Forelimb muscle (tissue), 1 donor: ENCODE measurements at regions not wholly inside any gene's neighbourhood (a gene's known extent, or its start where the extent isn't known, plus 50 kb on each side); places are given as distances from the start of the nearest gene placed in this dataset.
"Not testable (repeated sequence)": the region's sequence is repeated elsewhere in the genome, so short reads cannot be mapped to it uniquely, and the experiment has no call there.

Experiments used
- DNase-seq: peaks from one replicate; pipeline ENCODE4 v3.0.0-alpha.2; 2013; ENCODE audit warnings: low read depth

DNA sequence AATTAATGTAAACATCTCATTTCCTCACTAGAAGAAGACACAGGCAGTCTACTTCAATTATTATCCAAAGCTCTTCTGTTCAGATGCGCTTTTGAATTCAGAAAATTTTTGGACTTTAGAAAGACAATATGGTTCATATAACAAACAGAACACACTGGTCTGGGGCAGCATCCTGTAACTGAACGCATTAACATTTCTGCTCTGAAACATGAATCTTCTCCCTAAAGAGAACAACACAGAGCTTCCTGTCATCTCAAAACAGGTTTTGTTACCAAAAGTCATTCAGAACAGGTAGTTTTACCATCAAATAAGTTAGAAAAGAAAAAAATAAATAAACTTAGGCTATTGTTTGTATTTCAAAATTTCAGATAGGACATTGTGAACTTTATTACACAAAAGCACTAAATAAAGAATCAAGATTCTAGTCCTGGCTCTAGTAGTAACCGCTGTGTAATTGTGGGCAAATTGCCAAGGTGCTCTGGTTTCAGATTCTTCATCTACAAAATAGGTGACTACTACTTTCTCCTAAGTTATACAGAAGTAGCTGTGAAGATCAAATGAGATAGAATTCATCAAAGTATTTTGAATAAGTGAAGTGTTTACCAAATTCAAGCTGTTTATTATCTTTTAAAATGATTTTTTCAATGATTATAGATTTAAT lies 252.3 kb upstream of the RASGEF1B start:
- no peak for DNase-seq

DNA sequence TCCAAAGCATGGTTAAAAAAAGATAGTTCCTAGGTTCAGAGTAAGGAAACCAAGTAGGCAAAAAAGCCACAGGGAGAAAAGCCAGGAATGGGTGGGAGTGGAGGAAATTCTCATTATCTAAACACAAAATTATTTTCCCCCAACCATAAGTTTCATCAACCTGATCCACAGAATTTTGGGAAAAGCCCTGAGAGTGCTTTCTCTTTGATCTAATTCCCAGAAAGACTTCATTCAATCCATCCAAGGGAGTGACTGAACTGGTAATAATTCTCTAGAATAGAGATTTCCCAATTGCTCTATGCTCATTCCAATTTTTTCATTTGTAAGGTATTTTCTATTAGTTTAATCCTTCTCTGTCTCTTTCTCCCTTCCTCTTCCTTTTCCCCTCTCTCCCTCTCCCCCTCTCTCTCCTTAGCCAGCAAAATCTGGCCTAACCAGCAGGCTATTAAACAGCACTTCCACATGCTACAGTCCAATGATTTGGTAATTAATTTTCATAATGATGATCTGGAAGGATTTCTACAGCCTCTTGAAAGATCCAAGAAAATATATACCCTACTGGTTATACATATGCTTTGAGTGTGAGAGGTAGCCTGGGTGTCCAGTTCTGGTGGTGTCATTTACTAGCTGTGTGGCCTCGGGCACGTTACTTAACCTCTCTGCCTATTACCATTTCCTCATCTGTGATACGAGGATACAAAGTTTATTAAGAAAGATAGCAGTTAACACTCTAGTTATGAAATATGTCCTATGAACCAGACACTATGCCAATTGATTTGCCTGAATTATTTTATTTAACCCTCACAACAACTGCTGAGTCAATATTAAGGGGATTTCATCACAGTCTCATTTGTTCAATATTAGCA lies 251.5 kb upstream of the RASGEF1B start:
- DNase-seq = no peak

DNA sequence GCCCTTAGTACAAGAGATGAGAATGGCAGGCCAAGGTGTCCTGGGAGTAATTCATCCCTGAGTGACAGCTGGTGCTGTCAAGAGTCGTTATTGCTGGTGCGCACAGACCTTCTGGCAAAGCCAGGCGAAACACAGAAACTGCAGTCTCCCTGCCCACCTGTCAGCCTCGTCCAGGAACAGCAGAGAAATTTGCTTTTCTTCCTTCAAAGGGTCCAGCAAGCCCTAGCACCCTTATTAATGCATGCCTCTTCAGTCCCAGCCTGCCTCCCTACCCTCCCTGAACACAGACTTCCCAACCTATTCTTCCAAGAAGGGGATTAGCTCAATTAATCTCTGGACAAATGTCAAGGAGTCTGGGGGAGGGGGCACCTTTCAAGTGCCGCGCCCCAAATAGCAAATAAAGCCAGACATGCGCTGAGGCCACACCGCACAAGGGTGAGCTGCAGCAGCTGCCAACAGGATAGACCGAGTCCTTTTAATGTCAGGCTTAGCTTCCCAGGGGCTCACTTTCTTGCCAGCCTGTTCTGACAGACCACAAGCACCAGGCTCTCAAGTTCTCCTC lies 250.7 kb upstream of the RASGEF1B start:
- no peak for DNase-seq

DNA sequence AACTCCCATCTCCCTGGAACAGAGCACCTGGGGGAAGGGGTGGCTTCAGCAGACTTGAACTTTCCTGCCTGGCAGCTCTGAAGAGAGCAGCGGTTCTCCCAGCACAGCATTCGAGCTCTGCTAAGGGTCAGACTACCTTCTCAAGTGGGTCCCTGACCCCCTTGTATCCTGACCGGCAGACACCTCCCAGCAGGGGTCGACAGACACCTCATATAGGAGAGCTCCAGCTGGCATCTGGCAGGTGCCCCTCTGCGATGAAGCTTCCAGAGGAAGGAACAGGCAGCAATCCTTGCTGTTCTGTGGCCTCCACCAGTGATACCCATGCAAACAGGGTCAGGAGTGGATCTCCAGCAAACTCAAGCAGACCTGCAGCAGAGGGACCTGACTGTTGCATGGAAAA lies 244.1 kb upstream of the RASGEF1B start:
- DNase-seq = no peak

DNA sequence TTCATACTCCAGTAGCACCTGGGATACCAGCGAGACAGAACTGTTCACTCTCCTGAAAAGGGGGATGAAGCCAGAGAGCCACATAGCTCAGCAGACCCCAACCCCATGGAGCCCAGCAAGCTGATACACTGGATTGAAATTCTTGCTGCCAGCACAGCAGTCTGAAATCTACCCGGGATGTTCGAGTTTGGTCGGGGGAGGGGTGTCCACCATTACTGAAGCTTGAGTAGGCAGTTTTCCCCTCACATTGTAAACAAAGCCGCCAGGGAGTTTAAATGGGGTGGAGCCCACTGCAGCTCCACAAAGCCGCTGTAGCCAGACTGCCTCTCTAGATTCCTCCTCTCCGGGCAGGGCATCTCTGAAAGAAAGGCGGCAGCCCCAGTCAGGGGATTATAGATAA lies 243.7 kb upstream of the RASGEF1B start:
- not testable (repeated sequence) for DNase-seq

DNA sequence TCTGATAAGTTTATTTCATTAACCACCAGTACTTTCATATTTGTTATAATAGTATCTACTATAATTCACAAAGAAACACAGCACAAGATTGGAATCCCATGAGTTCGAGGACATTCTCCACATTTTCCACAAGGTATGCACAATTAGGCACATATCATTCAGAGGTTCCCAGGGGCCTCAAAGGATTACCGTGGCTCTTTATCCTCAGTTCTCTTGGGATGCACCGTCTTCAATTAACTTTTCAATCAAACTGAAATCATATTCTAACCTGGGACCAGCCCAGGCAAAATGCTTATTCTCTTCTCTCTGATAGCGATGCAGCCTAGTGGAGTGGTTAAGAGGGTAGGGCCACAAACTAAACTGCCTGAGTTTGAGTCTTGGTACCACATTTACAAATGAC lies 242.6 kb upstream of the RASGEF1B start:
- DNase-seq = no peak

DNA sequence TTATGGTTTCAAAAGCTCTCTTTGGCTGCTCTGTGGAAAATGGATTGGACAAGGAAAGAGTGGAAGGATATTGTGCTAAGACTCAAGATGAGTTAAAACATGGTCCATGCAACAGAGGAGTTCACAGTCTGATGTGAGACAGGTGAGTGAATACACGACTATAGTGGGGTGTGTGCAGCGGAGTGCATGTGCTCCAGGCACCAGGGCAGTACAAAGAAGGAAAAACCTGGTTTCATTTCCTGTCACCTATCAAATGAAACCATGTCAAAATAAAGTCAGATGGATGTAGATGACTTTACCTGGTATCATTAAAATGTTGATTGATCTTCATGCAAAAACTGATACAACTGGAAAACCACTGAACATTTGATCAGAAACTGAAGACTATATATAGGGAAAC lies 241.0 kb upstream of the RASGEF1B start:
- no peak for DNase-seq

DNA sequence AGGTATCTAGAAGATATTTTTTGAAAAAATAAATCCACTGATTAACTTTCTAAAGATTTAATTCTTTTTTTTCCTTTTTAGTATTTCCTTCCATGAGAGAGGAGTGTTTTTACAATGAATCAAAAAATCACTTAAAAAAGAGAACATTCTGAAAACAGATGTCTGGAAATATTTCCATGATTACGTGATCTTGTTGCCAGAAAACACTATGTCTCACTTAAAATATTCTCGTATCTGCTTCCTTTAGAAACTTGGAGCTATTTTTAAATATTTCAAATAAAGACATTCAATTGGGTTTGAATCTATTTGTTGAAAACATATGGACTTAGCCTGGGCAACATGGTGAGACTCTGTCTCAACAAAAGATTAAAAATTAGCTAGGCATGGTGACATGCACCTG lies 232.8 kb upstream of the RASGEF1B start:
- peak; percentile 48 for DNase-seq

DNA sequence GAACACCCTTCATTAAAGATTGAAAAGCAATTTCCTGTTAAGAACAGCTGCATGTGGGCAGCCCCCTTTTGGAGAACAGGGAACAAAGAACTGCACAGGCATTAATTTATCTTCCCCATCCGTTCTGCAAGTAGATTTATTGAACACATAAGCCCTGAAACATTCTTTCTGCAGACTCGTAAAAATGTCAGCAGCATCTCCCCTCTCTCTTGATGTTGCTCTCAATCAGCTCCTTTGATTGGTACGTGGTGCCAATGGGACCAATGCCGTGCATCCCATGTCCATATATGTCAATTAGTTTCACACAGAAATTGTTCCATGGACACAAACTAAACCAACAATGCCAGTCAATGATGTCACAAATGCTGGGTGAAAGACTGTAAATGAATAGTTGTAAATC lies 228.5 kb upstream of the RASGEF1B start:
- DNase-seq = no peak

DNA sequence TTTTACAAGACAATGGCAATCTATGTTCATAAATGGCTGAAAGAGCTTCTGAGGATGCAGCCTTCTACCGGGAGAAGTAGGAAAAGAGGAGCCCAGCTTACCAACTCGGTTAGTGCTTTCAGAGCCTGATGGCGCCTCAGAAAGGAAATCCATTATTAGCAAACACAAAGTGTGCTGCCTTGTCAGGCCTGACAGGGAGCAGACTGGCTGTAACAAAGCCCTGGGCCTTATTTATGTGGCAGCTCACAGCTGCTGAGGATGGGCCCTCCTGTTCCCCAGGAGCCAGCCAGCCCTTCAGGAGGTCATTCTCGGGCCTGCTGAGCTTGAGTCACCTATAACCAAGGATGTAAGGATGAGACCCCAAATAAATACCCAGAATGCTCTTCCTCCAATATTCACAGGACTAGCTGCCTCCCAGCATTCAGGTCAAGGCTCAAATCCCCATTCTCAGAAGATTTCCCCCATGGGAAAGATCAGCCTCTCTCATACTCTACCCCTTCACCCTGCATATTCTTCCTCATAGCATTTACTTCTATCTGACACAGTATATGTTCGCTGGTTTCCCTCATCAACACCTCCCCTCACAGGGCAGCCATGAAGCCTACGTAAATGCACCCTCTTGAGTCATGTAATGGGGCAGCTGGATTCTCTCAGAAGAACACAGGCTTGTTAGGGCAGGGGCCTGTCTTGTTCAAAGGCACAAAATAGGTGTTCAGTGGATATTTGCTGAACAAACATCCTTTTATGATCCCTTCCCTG lies 227.0 kb upstream of the RASGEF1B start:
- DNase-seq = no peak

DNA sequence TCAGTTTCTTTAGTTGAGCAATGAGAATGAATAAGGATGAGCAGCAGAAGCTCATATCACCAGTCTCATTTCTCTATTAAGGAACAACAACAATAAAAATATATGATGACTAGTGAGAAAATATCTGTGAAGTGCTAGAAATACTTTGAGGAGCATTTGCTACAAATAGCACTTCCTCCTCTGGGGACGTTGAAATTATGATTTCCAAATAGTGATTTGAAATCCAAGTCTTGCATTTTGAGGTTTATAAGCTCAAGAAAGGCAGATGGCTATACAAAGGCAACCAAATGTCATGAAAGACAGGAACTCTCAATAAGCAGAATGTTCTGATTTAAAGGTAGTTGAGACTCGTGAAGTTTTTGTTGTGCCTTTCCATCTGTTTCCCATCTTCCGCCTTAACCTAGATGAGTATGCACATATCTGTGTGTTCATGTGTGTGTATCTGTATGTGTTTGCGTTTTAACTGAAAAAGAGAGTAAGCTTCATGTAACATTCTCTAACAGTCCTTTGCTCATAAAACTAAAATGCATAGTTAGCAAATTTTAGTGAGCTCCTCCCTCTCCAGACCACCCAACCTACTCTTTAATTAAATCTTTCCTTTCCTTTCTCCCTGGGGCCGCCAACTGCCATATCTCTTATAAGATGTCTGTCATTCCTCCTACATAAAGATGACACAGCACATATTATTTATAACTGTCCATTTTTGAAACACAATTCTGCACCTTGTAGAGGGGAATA lies 222.6 kb upstream of the RASGEF1B start:
- no peak for DNase-seq

DNA sequence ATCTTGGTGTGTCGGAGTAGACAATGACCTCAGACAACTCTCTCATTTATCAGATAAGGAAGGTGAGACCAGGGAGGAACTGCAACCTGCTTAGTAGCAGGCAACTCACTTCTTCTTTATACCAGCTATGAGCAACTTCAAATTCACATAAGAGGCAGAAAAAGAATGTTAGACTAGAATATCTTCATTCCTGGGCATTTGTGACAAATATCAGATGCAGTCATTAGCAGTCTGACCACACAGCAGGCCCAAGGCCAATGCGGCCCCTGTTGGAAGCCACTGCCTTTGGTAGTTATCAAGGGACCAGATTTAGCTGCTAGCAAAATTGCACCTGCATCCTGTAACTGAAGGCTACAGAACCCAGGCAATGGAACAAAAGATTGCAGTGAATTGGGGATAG lies 219.2 kb upstream of the RASGEF1B start:
- DNase-seq = no peak

DNA sequence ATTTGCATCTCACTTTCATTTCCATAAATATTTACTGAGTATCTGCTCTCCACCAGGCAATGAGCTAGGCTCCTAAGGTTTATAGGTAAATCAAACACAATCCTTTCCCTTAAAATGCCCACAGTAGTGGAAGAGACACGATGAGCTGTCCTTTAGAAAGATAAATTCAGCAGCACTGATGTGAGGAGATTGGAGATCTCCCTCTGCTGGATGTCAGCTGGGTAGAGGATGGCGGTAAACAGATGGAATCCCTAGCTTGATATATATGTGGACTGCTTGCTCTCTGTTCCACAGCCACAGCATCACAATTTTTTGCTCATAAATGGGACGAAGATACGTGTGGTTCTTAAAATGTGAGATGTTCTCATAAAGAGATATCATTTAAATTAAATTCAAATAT lies 216.4 kb upstream of the RASGEF1B start:
- no peak for DNase-seq

DNA sequence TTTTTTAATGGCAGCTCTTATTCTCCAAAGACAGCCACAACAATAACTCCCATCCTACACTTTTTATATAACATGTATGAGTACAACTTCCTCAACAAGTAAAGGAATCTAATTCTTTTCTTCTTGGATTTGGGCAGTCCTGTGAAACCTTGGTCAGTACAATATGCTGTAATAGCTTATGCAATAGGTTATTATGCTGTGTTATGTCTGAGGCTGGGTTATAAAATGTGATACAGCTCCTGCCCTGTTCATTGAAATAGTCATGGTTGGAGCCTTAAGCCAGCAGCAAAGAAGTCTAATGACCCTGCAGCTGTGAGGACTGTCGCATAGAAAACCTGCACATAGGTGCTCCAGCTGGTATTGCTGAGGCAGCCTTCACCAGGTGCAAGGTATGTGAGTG lies 215.8 kb upstream of the RASGEF1B start:
- DNase-seq = no peak

DNA sequence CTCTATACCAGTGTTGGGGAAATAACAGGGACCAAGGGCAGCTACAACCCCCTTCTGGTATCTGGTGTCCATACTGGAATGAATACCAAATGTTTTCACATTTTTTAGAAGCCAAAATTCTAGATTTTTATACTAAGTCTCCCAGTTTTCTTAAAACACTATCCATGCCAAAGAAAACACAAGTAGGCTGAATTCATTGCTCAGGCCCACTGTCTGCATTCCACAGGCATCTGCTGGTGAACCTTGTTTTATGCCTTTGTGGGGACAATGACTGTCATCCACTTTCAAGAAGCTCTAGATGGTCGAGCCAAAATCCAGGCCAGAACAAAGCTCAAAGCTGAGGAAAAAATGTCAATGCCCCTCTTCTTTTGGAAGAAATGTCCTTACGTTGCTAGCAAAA lies 213.4 kb upstream of the RASGEF1B start:
- DNase-seq = no peak

DNA sequence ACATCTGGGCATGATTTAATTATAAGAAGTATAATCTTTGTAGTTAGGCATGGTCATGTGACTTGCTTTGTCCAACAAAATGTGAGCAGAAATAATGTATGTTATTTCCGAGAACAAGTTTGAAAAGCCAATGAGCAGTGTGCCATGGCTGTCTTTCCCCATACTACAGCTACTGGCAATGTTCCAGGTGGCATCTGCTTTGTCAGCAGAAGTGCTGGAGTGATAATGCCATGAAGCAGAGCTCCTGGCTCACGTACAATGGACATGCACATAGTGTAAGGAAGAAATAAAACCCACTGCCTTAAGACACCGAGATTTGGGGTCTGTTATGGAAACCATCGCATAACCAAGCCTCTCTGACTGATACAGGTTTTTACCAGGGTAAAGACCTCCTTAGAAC lies 212.6 kb upstream of the RASGEF1B start:
- no peak for DNase-seq

DNA sequence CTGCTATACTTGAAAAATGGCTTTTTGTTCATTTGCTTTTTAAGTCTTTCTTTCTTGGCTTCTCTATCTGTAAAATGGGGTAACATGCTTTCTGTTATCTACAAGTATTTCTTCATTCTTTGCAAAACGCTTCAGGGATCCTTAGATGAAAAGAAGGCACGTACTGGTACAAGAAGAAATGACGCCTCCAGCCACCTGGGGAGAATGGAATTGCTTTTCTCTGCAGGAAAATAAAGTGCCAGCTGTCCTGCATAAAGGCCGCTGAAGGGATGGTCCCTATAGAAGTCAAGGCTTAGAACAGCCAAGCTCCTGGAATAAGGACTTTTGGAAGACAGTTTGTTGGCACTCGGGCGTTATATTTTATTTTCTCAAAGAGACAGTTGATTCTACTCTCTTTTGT lies 210.8 kb upstream of the RASGEF1B start:
- DNase-seq = no peak

DNA sequence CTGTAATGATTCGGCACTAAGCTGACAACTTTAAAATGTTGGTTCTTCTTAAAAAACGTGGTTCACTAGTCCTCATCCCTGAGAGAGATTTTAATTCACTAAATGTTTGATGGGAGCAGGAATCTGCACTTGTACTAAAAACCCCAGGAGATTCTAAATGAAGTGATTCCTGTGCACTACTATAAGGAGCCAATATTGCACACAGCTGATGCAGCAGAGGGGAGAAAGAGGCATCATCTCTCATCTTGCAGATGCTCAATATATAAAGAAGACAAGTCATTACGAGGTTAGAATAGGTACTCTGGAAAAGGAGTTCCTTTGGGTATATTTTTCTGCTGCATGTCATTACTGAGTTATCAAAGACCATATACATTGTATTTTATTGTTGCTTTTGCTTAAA lies 207.6 kb upstream of the RASGEF1B start:
- DNase-seq = no peak

DNA sequence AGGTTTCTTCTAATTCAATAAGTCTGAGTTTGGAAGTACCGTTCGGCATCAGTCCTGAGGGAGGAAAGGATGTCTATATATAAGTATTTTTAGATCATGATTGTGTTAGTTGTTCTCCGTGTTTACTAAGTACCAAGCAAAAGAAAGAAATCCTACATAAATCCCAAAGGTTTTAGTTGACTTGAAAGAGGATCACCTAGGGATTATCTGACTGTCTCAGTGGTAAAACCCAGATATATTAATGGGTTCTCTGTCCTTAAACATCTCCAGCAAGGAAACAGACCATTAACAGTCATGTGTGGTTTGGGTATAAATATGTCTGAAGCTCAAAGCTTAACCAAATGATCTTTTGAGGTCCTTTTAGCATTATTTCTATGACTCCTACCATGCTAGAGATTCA lies 207.1 kb upstream of the RASGEF1B start:
- DNase-seq = no peak

DNA sequence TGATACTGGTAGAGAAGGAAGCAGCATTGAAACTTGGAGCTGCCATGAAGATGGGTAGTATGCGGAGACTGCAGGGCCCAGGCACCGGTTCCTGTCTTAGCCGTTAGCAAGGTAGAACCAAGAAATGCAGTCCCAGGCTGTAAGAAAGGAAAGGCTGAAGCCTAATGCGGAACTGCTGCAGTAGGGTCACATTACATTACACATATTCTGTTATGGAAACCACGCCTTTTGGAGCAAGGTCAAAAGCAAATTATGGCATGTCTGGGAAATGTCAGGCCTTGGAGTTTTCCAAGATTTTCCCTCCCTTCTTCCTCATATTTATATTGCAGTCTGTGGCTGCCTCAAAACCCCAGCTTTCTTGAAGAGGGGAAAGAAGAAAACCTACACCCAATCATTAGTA lies 204.8 kb upstream of the RASGEF1B start:
- peak; percentile 92 for DNase-seq

DNA sequence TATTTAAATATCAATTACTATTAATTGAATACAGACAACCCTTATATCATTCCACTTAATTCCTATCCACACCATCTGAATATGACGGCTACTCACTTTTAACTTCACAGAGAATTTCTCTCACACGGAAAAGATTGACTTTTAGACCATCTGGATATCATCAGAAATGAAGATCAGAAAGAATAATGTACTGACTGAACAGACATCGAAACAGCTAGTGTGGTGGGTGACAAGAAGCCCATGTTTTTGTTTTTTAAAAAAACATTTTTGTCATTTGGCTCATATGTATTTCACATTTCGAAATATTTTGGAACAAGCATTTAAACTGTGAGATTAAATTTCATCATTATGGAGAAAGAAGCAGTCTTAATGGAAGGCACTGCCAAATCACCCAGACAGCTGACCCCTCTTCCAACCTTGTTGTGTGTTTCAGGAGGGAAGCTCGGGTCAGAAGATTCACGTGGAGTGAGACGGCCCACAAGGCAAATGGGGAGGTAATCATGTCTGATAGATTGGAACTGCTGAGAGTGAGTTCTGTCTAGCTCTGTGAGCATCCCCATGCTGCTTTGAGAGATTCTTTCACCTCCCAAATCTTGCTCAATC lies 204.2 kb upstream of the RASGEF1B start:
- DNase-seq = no peak
